GM19099 (cell line): ENCODE measurements at regions not wholly inside any gene's neighbourhood (a gene's known extent, or its start where the extent isn't known, plus 50 kb on each side); places are given as distances from the start of the nearest gene placed in this dataset.

Source experiments
- POLR2A ChIP-seq: IDR thresholded peaks from 3 replicates; pipeline ENCODE4 v1.6.1; 2011; ENCODE audit warnings: low read depth; ENCODE audit not compliant: insufficient read length; ENCODE audit errors: extremely low read depth

DNA sequence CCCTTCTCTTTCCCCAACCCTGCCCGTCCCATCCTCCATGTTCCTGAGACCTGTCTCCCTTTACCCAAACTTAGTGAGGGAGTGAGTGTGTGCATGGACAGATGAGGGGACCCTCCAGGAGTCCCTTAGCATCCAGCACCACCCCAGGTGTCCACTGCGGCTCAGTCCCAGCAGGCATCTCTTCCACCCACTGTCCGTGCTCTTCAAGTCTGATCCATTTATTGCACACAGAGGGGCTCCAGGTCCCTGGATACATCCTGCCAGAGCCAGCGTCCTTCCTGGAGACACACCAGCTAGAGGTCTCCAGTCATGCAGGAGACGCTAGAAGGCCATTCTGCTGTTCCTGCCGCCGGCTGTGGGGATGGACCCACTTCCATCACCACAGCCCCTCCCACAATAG, 239.2 kb downstream of the ADGRD1 start:
- no peak for TF ChIP-seq POLR2A

DNA sequence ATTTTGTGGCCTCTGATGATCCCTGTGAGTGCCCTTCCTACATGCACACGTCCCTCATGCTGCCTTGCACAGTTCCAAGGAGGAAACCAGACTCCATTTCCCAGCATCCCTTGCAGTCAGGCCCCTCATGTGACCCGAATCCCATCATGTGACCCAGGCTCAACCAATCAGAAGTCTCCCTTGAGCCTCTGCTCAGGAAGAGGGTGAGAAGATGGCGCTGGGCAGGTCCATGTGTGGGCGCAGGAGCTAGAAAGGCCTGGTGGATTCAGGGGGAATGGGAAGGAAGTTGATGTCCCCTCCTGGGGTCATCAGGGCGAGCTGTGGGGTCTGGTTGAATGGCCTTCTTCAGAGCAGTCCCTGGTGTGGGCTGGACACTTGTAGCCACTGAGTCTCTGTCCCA, 240.5 kb downstream of the ADGRD1 start:
- no peak for TF ChIP-seq POLR2A

DNA sequence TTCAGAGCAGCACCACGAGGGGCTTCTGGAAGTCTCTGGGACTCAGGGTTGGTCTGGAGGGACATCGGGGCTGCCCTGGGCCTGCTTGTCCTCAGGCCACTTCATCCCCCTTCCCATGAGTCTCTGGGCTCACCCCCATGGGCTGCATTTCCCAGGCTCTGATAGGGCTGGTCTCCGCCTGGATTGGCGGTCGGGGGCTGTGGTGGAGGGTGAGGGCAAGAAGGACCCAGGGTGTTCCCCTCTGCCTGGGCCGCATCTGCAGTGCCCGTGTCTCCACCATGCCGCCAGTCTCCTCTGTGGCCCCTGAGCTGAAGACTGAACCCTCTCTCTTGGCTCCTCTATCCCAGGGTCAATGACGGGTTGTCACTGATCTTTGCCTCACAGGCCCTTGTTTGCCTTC, 242.1 kb downstream of the ADGRD1 start:
- no peak for TF ChIP-seq POLR2A

DNA sequence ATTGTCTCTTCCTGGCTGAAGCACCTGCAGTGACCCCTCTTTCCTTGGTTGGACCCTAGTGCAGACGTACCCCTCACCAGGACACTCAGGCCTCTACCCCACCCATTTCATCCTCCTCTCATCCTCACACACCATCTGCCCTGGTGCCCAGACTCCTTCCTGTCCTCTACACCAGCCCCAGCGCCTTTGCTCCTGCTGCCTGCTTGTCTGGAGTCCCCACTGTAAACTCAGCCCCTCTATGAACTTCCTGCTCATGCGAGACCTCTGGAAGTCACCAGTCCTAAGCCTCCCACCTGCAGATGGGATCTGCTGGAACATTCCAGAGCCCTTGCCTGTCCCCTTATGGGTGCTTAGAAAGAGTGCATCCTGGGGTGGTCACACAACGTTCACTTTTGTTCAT, 242.5 kb downstream of the ADGRD1 start:
- TF ChIP-seq POLR2A = no peak

DNA sequence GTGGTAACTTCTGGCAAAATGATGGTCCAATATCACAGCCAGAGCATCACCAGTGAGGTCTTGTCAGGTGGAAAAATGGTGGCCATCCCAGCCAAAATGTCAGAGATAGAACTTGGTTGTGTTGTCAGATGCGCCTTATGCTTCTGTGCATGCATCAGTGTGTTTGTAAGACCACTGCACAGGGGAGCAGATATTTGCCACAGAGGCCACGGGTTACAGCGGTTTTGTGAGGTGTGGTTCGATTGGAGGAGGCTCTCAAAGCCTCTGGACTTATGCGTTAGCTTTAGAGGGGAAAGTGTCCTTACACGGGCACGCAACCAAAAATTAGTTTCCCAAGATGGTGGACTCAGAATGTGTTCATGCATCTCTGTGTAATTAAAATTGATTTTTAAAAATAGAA, 243.8 kb downstream of the ADGRD1 start:
- no peak for TF ChIP-seq POLR2A

DNA sequence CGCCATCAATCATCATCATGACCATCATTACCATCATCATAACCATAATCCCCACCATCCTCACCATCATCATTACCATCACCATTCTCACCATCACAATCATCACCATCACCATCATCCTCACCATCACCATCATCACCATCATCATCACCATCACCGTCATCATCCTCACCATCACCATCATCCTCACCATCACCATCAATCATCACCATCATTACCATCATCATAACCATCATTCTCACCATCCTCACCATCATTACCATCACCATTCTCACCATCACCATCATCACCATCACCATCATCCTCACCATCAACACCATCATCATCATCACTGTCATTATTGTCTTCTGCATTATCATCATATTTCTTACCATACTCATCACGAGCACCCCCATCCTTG, 245.5 kb downstream of the ADGRD1 start:
- TF ChIP-seq POLR2A = no peak

DNA sequence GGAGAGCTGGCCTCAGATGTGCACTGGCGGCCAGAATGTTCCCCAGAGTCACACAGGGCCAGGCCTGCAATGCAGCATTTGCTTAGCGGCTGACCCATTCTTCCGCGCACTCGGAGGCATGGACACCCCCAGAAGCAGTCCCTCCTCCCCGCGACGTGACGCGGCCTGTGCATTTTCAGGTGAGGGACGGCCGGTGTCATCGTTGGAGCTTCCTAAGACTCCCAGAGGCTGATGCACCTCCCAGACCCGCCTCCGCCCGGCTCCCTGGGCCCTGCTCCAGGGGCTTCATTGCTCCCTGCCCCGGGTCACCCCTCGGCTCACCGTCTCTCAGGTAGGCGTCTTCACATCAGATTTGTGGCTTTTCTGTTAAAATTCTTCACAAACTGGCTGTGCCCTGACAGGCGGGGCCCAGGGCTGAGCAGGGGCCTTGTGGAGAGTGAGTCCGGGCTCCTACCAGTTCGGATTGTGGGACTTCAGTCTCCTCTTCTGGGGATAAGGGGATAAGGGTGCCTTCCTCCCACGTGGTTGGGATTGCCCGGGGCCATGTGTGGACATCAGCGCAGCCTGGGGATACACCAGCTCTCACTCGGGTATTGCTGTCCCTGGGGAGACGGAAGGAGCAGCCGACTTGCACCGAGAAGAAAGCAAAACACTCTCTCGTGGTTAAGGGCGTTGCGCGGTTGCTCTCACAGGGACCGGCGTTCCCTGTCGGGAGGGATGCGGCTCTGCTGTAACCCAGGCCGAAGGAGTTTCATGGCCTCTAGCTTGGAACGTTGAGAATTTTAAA, 249.1 kb downstream of the ADGRD1 start:
- TF ChIP-seq POLR2A = no peak

DNA sequence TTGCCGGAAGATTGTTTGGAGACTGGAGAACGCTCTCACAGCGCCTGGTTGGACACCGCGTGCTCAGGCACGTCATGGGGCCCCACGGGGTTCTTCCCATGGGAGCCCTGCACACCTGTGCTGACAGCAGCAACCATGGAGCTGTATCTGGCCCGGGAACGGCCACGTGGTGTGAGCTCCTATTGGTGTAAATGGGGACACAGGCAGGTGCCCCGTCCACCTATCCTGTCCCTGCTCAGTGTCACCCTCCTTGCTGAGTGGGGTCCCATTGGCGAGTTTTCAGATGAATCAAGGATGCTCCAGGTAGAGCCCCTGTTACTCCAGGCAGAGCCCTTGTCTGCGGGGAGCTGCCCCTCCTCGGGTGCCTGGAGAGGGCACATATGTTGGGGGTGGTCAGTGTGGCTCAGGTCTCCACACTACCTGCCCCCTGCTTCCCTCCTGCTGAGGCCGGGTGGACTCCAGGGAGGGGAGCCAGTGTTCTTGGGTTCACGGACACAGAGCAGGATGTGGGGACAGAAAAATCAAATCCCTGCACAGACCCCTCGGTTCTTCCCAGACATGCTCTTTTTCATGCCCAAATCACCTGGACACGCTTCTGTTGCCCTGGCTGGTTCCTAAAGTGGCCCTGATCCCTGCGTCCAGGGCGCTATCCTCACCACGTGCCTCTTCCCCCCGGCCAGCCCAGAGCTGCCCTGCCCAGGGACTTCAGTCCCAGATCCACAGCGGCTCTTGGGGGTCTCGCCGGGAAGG, 250.1 kb downstream of the ADGRD1 start:
- no peak for TF ChIP-seq POLR2A

DNA sequence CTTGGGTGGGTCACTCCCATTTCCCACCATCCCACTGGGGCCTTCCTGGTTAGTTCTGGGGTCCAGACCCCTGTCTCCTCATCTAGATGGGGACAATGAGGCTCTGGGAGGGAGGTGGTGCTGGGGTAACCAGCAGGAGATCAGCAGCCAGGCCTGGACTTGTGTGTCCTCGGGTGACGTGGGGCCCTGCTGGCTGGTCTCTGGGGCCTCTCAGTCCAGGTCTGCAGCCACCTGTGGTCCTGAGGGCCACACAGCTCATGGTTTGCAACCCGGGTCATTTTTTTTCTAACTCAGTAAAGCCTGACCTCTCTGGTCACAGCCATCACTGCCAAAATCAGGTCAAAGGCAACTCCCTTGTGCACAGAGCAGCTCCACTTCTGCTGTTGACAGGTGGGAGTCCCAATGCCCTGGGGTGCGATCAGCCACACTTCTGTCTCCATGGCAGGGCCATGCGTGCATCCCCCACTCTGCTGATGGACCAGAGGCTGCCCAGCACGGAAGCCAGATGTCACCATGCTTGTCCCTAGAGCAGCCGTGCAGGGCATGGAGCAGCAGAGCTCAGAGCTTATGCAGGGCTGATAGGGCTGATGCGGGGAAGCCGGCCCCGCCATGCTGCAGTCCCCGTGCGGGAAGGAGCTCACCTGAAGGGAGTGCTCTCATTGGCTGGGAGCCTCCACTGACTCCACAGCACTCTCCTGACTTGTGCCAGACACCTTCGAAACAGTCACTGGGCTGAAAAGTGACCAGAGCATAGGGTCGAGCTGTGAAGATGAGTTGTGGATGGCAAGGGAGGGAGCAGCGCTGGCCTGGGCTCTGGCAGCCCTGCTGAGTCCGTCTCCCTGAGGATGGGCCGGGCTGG, 250.9 kb downstream of the ADGRD1 start:
- no peak for TF ChIP-seq POLR2A

DNA sequence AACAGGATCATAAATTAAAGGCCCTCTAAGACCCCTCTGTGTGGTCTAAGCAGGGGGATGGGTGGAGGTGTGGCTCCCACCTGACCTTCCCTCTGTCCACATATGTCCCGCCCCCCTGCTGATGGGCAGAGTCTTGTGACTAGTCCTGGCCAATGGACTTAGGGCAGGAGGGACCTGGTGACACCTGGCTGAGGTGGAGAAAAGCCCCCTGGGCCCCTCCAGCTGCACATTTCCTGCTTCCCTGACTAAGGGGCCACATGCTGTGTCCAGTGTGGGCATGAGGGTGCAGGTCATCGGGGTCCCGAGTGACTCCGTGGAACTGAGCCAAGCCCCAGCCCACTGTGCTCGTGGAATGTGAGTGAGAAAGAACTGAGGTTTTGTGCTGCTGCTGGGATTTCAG, 254.7 kb downstream of the ADGRD1 start:
- no peak for TF ChIP-seq POLR2A

DNA sequence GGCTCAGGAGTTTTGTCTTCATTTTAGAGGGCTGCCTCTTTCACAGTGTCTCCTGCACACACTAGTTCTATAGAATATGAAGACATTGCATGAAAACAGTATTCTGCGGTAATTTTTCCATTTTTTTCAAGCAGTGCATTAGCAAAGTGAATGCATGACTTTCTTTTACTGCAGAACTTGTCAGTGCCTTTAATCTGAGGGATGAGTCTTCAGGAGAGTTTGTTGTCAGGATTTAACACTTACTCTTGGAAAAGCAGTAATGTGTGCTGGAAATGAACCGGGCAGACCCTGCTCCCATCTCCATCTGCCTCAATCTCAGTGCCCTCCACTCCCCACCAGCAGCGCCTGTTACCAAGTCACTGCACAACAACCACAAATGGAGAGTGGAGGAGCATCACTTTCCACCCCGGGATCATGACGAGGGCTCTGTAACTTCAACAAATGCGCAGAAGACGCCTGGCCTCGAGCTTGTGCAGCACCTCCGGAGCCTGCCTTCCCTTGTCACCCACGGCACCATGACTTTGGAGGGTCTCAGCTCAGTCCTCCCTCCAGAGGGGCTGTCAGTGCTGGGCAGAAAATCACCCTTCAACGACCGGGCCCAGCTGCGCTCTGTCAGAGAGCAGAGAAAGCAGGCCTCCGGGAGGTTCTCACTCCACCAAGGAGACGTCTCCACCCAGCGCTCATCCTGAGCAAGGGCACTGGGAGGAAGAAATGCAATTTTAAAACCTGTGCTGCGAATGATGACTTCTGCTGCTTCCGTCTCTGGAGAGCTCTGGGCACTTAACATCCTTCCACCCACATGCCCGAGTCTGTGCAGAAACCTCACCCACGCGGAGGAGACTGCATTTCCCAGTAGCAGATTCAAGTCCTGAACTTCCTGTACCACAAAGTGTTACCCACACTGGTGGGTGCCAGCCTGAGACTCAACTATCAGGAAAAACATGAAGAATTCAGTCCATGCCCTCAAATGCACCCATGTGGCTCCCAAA, 255.7 kb downstream of the ADGRD1 start:
- TF ChIP-seq POLR2A = no peak

DNA sequence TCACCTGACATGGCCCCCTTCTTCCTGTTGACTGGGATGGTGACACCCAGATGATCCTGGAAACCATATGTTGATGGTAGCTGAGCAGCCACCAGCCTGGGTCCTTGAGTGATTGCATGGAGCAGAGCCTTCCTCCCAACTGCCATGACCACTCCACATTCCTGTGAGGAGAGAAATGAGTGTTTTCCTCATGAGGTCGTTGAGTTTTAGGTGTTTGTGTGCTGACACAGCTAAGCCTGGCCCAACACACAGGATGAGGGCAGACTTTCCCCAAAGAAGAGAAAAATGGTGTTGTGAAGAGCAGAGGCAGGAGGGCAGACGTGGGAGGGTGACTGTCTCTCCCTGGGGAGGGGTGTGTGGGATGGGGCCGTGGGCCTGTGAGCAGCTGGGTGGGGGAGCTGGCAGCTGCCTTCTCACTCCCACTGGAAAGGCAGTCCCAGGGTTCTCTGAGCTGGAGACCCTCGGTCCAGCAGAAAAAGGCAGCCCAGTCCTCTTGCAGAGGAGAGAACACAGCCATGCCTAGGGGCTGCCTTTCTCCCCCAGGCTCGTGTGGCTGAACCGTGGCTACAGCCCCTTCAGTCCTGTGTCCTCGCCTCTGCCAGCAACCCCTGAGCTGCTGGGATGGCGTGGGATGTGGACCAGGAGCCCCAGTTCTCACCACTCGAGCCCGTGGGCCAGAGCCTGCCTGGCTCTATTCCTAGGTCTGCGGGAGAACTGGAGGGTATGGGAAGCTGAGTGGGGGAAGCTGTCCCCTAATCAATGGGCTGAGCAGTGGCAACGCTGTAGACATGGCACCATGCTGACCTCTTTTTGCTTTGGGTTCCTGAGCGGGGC, 257.0 kb downstream of the ADGRD1 start:
- no peak for TF ChIP-seq POLR2A

DNA sequence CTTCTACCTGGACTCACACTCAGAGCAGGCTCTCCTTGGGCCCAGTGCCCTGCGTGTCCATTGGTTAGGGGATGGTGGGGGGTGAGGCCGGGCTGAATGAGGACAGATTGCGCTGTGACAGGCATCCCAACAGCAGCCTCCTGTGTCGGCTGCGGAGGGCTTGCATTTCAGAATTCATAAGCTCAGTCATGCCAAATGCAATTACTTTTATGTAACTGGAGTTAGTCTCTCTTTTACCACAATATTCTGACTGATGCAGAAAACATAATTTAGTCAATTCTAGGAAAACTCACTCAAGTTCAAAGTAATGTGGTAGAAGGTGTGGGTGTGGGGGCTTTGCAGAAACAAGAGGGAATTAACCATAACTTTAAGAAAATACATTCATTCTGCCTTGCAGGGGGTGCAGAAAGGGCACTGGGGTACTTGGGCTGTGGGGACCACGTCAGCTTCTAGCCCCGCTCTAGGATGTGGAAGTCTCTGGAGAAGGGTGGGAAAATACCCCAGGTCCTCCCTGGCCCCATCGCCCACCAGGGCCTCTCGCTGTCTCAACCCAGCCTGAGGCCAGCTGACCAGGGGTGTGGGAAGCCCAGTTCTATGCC, 257.7 kb downstream of the ADGRD1 start:
- no peak for TF ChIP-seq POLR2A
